NCI-H69 (cell line): ENCODE measurements at regions not wholly inside any gene's neighbourhood (a gene's known extent, or its start where the extent isn't known, plus 50 kb on each side); places are given as distances from the start of the nearest gene placed in this dataset.
"Not testable (repeated sequence)": the region's sequence is repeated elsewhere in the genome, so short reads cannot be mapped to it uniquely, and the experiment has no call there.

Source experiments
- DNase-seq: peaks from one replicate; lab custom pipeline; 2025; lab: John Stamatoyannopoulos, UW

GRCh38 chr3:26369133-26369532, 253.4 kb upstream of the LRRC3B start:
- DNase-seq: peak; percentile 5

DNA sequence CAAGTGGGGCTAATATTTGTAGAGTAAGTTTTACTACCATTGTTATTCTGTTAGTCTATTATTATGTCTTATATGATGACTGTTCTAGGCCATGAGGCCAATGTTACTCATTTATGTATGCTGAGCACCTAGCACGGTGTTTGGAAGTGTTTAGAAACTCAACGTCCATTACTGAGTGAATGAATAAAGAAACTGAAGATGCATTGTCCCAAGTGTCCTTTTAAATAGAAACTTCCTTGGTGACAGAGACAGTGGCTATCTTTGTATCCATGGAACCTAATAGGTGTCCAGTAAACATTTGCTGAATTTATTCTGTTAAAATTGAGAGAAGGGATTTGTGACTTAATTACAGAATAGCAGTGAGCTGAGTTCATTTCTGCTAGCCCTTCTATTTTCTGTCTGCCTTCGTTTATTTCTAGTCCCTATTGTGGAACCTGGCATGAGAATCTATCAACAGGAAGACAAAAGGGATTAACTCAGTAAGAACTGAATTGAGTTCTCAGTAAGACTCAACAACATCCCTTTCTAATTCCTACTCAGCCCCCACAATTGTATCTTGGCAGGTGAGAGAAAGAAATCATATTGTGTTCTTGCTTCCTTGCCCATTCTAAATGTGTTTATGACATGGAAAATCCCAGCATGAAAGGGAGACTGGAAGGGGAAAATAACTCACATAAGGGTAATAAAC, 246.6 kb upstream of the LRRC3B start:
- DNase-seq: no peak

GRCh38 chr3:26381411-26381810, 241.2 kb upstream of the LRRC3B start:
- no peak for DNase-seq

- no peak for DNase-seq
These were observed 215.9 kb upstream of the LRRC3B start for GRCh38 chr3:26406636-26407035.

DNA sequence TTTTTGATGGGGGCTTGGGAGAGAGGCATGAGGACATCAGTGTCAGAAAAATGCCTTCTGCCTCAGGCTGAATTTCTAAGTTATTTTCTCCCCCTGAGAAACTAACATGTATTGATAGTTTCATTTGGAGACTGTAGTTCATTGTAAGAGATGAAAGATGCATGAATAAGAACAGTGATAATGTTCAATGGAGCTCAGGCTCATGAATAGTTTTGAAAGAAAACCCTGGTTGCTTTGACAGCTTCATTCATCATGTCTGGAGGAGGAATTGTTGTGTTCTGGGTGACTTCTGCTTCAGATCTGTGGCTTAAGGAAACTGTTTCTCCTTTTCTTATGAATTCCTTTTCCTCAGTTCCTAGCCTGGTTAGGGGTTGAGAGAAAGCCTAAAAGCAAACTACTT, 204.0 kb upstream of the LRRC3B start:
- no peak for DNase-seq

DNA sequence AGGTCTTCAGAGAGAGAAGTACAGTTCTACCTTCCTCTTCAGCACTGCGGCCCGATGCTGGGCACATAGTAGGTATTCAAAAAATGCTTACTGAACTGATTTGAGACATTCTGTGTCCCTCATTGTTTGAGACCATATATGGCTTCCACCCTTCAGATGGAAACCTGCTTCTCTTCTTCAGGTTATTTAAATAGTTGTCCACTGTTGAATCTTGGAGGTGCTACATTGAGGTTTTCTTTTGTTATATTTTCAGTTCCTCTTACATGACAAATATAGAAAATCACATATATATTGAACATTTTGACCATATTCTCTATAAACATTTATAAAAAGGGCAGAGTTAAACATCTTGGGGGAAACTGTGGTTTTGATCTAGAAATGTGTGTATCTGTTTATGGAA, 200.2 kb upstream of the LRRC3B start:
- DNase-seq: no peak

- no peak for DNase-seq
These were observed 197.5 kb upstream of the LRRC3B start for GRCh38 chr3:26425076-26425475.

DNA sequence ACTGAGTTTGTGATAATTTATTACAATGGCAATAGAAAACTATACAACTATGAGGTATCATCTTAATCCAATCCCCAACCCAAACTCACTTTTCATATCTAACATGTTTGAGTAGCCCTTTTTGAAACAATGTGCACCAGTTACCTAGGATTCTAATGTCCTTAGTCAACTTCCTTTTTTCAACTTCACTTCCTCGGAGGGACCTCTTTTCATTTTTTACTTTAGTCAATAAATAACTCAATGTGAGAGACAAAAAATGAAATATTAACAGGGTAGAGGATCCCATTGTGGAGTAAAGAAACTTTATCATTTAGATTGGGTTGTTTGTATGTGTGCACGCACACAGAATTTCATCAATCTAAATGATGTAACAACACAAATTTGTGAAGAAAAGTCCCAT, 193.6 kb upstream of the LRRC3B start:
- DNase-seq: no peak

GRCh38 chr3:26437678-26438077, 184.9 kb upstream of the LRRC3B start:
- no peak for DNase-seq

DNA sequence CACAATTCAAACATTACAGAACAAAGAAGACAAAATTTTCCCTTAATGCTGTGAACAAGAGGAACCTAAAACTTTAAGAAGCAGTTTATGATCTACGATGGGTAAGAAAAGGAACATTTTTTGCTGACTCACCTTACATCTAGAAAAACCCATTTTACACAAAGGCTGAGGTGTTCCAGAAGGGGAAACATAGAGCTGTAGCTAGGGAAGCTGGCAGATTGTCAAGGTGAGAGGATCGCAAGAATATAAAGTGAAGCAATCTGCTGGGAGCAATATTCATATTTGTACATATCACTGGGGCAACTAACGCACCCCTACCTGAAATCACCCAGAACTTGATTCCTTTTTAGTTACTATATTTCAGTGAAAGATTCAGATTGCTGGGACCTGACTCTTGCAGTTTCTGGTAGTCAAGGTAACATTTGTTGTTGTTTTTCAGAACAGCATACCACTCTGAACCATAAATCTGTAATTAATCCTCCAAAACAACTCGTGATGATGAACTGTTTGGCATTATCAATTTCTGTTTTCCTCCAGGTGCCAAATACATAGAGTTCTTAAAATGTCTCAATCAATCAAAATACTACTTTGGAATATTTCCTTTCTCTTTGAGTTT, 184.1 kb upstream of the LRRC3B start:
- DNase-seq: no peak

GRCh38 chr3:26438981-26439884, 183.3 kb upstream of the LRRC3B start:
- DNase-seq: no peak

DNA sequence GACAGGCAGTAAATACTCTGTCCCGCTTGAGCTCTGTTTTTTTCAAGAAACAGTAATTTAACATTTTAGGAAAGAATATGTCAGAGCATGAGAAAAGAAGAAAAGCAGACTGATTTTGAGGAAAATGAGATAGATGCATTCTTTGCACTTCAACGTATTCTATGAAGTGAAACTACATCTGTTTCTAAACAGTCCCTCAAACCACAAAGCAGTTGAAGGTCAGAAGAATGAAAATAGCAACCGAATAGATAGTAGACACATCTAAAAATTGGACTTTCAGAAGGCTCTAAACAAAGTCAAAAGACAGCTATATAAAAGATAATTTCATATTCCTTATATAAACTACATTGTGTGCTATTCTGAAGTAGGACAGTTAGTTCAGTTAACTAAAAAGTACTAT, 172.6 kb upstream of the LRRC3B start:
- no peak for DNase-seq

DNA sequence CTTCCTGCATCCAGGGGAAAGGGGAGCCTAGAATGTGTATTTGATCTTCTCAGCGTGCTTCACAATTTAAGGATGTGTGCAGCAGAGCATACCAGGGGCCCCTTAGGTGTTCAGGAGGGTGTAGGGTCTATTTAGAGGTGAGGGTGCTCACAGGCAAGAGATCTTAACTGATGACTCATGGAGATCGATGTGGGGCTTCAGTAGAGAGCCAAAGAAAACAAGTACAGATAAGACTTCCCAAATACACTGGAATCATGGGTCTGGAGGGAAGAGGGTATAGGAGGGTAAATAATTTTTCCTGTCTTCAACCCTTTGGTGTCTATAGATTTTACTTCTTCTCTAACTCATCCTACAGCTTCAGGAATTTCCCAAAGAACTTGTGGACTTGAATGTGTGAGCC, 170.2 kb upstream of the LRRC3B start:
- DNase-seq: no peak

DNA sequence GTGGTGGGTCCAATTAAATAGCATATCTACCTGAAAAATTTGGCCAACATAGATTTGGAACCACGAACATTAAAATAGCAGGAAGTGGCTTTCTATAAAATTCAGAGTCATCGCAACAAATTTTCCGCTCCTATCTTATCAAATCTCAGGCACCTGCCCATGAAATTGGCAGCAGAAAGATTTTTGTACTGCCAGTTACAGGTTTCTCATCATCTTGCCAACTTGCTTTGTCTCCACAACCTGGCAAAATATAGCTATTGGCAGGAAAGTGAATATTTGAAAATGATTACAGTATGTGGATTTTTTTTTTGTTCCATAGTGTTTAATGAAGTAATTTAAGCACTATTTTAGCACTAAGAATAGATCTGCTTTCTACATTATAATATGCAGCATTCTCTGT, 161.6 kb upstream of the LRRC3B start:
- no peak for DNase-seq

- DNase-seq: no peak
These were observed 150.2 kb upstream of the LRRC3B start for GRCh38 chr3:26472345-26472744.

- DNase-seq: no peak
These were observed 147.9 kb upstream of the LRRC3B start for GRCh38 chr3:26474706-26475105.

DNA sequence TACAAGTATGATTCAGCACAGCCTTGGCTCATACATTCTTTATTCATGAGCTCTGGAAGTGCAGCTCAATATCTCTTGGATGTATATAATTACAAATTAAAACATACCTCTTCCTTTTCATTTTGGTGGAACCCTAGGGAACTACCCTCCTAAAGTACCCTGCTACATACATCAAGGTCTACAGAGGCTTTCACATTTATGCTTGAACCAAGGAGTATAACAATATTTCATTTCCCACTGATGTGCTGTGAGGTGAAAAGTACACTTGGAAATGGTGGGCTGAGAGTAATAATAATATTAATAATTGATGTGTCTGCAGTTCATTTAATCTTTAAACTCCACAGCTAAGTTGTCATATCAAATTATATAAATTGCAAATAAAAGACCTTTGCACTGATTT, 142.2 kb upstream of the LRRC3B start:
- no peak for DNase-seq

DNA sequence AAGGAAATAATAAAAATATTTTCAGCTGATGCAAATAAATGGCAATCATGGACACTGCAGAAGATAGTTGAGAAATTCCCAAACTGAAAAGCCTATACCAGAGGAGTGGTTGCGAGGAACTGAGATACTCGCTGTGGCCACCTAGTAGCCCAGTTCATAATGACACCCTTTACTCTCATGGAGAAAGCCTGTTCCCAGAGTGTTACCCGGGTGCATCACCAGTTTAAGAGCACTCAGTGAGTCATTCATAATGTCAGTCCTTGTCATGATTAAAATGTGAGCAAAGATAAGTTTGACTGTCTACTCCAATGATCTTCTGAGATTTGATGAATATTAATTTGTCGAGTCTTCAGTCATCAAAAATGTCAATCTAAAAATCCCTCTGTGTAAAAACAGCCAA, 138.4 kb upstream of the LRRC3B start:
- DNase-seq: peak; percentile 9

DNA sequence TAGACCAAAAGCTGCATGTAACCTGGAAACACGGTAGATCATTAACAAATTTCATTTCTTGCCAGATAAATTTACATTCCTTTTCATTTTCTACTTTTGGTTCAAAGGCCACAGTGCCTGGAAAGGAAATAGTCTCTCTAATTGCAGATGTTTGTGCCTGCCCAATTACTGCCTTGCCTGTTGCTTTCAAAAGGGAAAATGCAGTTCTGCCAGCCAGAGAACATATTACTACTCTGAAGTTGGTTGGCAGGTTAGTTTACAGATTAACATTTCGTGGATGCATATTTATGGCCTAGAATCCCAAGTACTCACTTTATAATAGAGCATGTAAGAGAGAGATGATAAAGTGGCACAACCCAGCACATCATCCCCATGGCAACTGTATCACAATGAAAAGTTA, 124.3 kb upstream of the LRRC3B start:
- DNase-seq: no peak

DNA sequence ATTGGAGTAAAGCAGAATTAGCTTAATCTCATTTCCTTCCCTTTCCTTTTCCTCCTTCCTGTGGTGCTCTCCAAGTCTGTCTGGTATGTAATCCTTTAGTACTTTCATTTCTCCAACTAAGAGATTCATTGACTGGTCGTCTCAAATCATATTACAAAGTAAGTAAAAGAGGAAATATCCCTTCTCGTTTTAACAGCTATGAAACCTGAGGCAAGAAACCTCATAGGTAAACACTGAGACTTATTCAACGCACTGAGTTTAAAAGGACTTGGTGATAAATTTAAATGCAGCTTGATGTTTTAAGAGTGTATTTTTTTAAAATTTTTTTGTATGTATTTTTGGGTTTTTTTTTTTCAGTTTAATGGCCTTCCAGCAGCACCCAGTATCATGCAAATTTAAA, 117.2 kb upstream of the LRRC3B start:
- DNase-seq: no peak

- DNase-seq: not testable (repeated sequence)
These were observed 108.0 kb upstream of the LRRC3B start for GRCh38 chr3:26514445-26515029.

GRCh38 chr3:26515351-26515750, 107.2 kb upstream of the LRRC3B start:
- DNase-seq: no peak

GRCh38 chr3:26521261-26521660, 101.3 kb upstream of the LRRC3B start:
- no peak for DNase-seq
